ENCODE measurements at regions not wholly inside any gene's neighbourhood (a gene's known extent, or its start where the extent isn't known, plus 50 kb on each side); places are given as distances from the start of the nearest gene placed in this dataset.

- no peak for DNase-seq (ENCODE audit: extremely low read depth, insufficient read length)
These were observed 842.2 kb downstream of the STIM2 start for GRCh38 chr4:27702730-27703431.

GRCh38 chr4:27703771-27704170, 843.1 kb downstream of the STIM2 start:
- no peaks in the 10 kb centered on the region for H3K27me3 ChIP-seq (replicated peaks; ENCODE audit: control insufficient read depth, insufficient read depth, low read length)
- no peak for DNase-seq (ENCODE audit: extremely low read depth, insufficient read length)
- TF ChIP-seq CTCF (IDR thresholded peaks at IDR 0.05; ENCODE audit: insufficient read depth, low read length, poor library complexity, severe bottlenecking), result no peak
- no peaks in the 10 kb centered on the region for H3K36me3 ChIP-seq (ENCODE audit: control insufficient read depth, insufficient read depth, low read length)
- H3K4me3 ChIP-seq (replicated peaks; ENCODE audit: low read depth, low read length), result no peak overlapping the region

More at GRCh38 chr4:27702730-27703431, 842.2 kb downstream of the STIM2 start:
- H3K36me3 ChIP-seq (ENCODE audit: control insufficient read depth, insufficient read depth, low read length), result no peaks in the 10 kb centered on the region
- no peaks in the 10 kb centered on the region for H3K27me3 ChIP-seq (replicated peaks; ENCODE audit: control insufficient read depth, insufficient read depth, low read length)
- no peak overlapping the region for H3K4me3 ChIP-seq (replicated peaks; ENCODE audit: low read depth, low read length)
- no peak for TF ChIP-seq CTCF (IDR thresholded peaks at IDR 0.05; ENCODE audit: insufficient read depth, low read length, poor library complexity, severe bottlenecking)

GRCh38 chr4:27711041-27711440, 850.4 kb downstream of the STIM2 start:
- TF ChIP-seq CTCF (IDR thresholded peaks at IDR 0.05; ENCODE audit: insufficient read depth, low read length, poor library complexity, severe bottlenecking), result no peak

GRCh38 chr4:27714073-27714472, 853.4 kb downstream of the STIM2 start:
- no peak for TF ChIP-seq CTCF (IDR thresholded peaks at IDR 0.05; ENCODE audit: insufficient read depth, low read length, poor library complexity, severe bottlenecking)
- H3K4me3 ChIP-seq (replicated peaks; ENCODE audit: low read depth, low read length), result no peak overlapping the region
- no peak for DNase-seq (ENCODE audit: extremely low read depth, insufficient read length)
- no peaks in the 10 kb centered on the region for H3K27me3 ChIP-seq (replicated peaks; ENCODE audit: control insufficient read depth, insufficient read depth, low read length)
- no peaks in the 10 kb centered on the region for H3K36me3 ChIP-seq (ENCODE audit: control insufficient read depth, insufficient read depth, low read length)

More at GRCh38 chr4:27711041-27711440, 850.4 kb downstream of the STIM2 start:
- no peak overlapping the region for H3K4me3 ChIP-seq (replicated peaks; ENCODE audit: low read depth, low read length)
- H3K36me3 ChIP-seq (ENCODE audit: control insufficient read depth, insufficient read depth, low read length), result no peaks in the 10 kb centered on the region
- no peaks in the 10 kb centered on the region for H3K27me3 ChIP-seq (replicated peaks; ENCODE audit: control insufficient read depth, insufficient read depth, low read length)
- DNase-seq (ENCODE audit: extremely low read depth, insufficient read length), result no peak

- no peak for DNase-seq (ENCODE audit: extremely low read depth, insufficient read length)
- Histone ChIP-seq H3K36me3 (ENCODE audit: control insufficient read depth, insufficient read depth, low read length) (no peaks in the 10 kb centered on the region), H3K27me3 (replicated peaks; ENCODE audit: control insufficient read depth, insufficient read depth, low read length) (no peaks in the 10 kb centered on the region), H3K4me3 (replicated peaks; ENCODE audit: low read depth, low read length) (no peak overlapping the region)
- no peak for TF ChIP-seq CTCF (IDR thresholded peaks at IDR 0.05; ENCODE audit: insufficient read depth, low read length, poor library complexity, severe bottlenecking)
These were observed 856.2 kb downstream of the STIM2 start for GRCh38 chr4:27716693-27717430.
